Caco-2 (cell line): ENCODE measurements at regions not wholly inside any gene's neighbourhood (a gene's known extent, or its start where the extent isn't known, plus 50 kb on each side); places are given as distances from the start of the nearest gene placed in this dataset.

Experiments used
- BruUV-seq: library from RNA; stranded (reverse); fragments of 400-500 nt; replicated peaks from 2 replicates; lab custom pipeline; 2021; lab: Mats Ljungman, UMichigan
- CTCF ChIA-PET: fragments of 300-600 bp; sonication (Branson Sonifier 250); formaldehyde crosslinking; loops from one replicate; lab custom pipeline; 2022; ENCODE audit warnings: antibody characterized with exemption; lab: Charles Lee
- POLR2A ChIA-PET: fragments of 300-600 bp; sonication (Branson Sonifier 250); formaldehyde crosslinking; loops from one replicate; lab custom pipeline; 2022; ENCODE audit warnings: antibody characterized with exemption; lab: Charles Lee
- DNase-seq, 2 experiments: peaks; one replicate each; pipeline versions ENCODE4 v3.0.0 to v3.0.0-alpha.2; 2020 to 2022
- H3K27me3 ChIP-seq: replicated peaks from 2 replicates; pipeline ENCODE4 v1.6.0; 2011; ENCODE audit warnings: low read length; ENCODE audit not compliant: control insufficient read depth, insufficient read depth
- H3K36me3 ChIP-seq: 2 replicates; pipeline ENCODE4 v1.5.1; 2011; ENCODE audit warnings: low read length; ENCODE audit not compliant: control insufficient read depth, insufficient read depth
- H3K4me1 ChIP-seq: fragments of 250-450 bp; sonication (Bioruptor Pico); 2 replicates; pipeline ENCODE4 v1.5.1; 2020; ENCODE audit warnings: mild to moderate bottlenecking
- H3K4me3 ChIP-seq: 2 replicates; pipeline ENCODE4 v1.5.1; 2011; ENCODE audit warnings: low read depth, mild to moderate bottlenecking, control low read depth, low read length
- H3K9me3 ChIP-seq: fragments of 250-450 bp; sonication (Bioruptor Pico); 2 replicates; pipeline ENCODE4 v1.5.1; 2020; ENCODE audit warnings: mild to moderate bottlenecking, moderate library complexity
- H3K27ac Mint-ChIP-seq: one replicate; pipeline ENCODE4 v1.8.0; 2022; ENCODE audit warnings: mixed read lengths; ENCODE audit not compliant: unreplicated experiment
- H3K27me3 Mint-ChIP-seq: one replicate; pipeline ENCODE4 v1.8.0; 2022; ENCODE audit warnings: mixed read lengths; ENCODE audit not compliant: insufficient read depth, unreplicated experiment
- H3K36me3 Mint-ChIP-seq: one replicate; pipeline ENCODE4 v1.8.0; 2022; ENCODE audit warnings: mild to moderate bottlenecking, mixed read lengths; ENCODE audit not compliant: insufficient read depth, unreplicated experiment
- H3K4me1 Mint-ChIP-seq: one replicate; pipeline ENCODE4 v1.8.0; 2022; ENCODE audit warnings: low read depth, mixed read lengths; ENCODE audit not compliant: unreplicated experiment
- H3K4me3 Mint-ChIP-seq: one replicate; pipeline ENCODE4 v1.8.0; 2022; ENCODE audit warnings: mild to moderate bottlenecking, moderate library complexity, mixed read lengths; ENCODE audit not compliant: unreplicated experiment
- H3K9me3 Mint-ChIP-seq: one replicate; pipeline ENCODE4 v1.8.0; 2022; ENCODE audit warnings: mixed read lengths; ENCODE audit not compliant: unreplicated experiment
- intact Hi-C: fragments of 100-400 bp; cut with micrococcal nuclease; formaldehyde crosslinking; loops from one replicate; pipeline ENCODE4 v1.10.0; 2022; ENCODE audit not compliant: unreplicated experiment
- TF ChIP-seq, protein P1 (sequence below), 2 experiments: fragments of 200-600 bp in 1 of 2; IDR thresholded peaks; 1 replicate in 1 of 2; 2 replicates in 1 of 2; pipeline versions ENCODE4 v1.5.1 to v1.8.0; 2011 to 2022; ENCODE audit warnings: antibody characterized with exemption in 1 of 2, control low read depth in 1 of 2, inconsistent platforms in 1 of 2, low read depth in 1 of 2, low read length in 1 of 2, mild to moderate bottlenecking in 1 of 2, moderate library complexity in 1 of 2; ENCODE audit not compliant: insufficient read depth in 1 of 2, severe bottlenecking in 1 of 2, unreplicated experiment in 1 of 2

DNA sequence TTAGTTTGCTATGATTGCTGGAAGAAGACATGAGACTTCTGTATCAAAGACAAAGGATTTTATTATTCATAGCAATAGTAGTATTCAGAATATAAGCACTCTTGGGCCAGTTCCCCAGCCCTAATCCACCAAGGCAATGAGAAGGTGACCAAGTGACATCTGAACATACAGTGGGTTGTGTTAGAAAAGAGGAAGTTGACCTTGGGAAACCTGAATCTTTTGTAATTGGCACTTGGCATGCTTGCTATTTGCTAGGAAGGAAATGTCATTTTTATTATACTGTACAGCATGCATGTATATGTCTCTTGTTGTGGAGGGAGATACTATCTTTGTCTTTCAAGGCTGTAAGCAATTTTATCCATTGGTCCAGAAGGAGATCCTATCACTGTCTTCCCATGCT is 216.1 kb upstream of the FAT1 start:
- no TSS peak for BruUV-seq
- Histone ChIP-seq H3K9me3 (no peaks in the 10 kb centered on the region), H3K36me3 (no peaks in the 10 kb centered on the region), H3K27me3 (no peaks in the 10 kb centered on the region), H3K4me1 (peaks cover 20% of the 10 kb centered on the region), H3K4me3 (no peak overlapping the region)
- Mint-ChIP-seq H3K27ac (no peak overlapping the region), H3K9me3 (no peaks in the 10 kb centered on the region), H3K27me3 (no peaks in the 10 kb centered on the region), H3K4me1 (peaks cover 7% of the 10 kb centered on the region), H3K4me3 (no peak overlapping the region), H3K36me3 (no peaks in the 10 kb centered on the region)
- ChIA-PET CTCF (no interaction called here), POLR2A (no interaction called here)
- intact Hi-C loops: no loop called here
- TF ChIP-seq, protein P1, sequence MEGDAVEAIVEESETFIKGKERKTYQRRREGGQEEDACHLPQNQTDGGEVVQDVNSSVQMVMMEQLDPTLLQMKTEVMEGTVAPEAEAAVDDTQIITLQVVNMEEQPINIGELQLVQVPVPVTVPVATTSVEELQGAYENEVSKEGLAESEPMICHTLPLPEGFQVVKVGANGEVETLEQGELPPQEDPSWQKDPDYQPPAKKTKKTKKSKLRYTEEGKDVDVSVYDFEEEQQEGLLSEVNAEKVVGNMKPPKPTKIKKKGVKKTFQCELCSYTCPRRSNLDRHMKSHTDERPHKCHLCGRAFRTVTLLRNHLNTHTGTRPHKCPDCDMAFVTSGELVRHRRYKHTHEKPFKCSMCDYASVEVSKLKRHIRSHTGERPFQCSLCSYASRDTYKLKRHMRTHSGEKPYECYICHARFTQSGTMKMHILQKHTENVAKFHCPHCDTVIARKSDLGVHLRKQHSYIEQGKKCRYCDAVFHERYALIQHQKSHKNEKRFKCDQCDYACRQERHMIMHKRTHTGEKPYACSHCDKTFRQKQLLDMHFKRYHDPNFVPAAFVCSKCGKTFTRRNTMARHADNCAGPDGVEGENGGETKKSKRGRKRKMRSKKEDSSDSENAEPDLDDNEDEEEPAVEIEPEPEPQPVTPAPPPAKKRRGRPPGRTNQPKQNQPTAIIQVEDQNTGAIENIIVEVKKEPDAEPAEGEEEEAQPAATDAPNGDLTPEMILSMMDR (IDR thresholded peaks at IDR 0.05; ENCODE audit: insufficient read depth in 1 of 2, low read depth in 1 of 2, low read length in 1 of 2, severe bottlenecking in 1 of 2, unreplicated experiment in 1 of 2): no peak
- DNase-seq: no peak

DNA sequence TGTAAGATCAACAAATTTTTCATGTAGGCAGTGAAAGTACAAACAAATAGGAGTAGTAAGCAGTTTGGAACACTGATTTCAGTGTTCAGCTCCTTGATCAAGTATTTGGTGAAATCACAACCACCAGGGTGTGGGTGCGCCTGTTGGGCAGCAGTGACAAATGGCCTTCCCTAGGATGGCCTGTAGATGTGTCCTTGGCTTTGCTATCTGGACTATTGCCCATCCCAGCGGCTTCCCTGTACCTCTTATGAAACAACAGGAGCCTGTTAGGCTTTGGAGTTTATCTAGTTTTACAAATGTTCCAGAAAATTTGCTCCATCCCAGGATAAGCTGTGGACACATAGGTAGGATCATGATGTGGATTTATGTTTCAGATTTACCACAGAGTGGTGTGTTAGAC is 216.8 kb upstream of the FAT1 start:
- Mint-ChIP-seq H3K4me1 (peaks cover 7% of the 10 kb centered on the region), H3K4me3 (no peak overlapping the region), H3K36me3 (no peaks in the 10 kb centered on the region), H3K9me3 (no peaks in the 10 kb centered on the region), H3K27me3 (no peaks in the 10 kb centered on the region), H3K27ac (no peak overlapping the region)
- peaks cover 20% of the 10 kb centered on the region for H3K4me1 ChIP-seq
- ChIA-PET POLR2A (no interaction called here), CTCF (no interaction called here)
- no TSS peak for BruUV-seq
- H3K27me3 ChIP-seq: no peaks in the 10 kb centered on the region
- no peak for DNase-seq
- TF ChIP-seq, protein P1 (IDR thresholded peaks at IDR 0.05; ENCODE audit: insufficient read depth in 1 of 2, low read depth in 1 of 2, low read length in 1 of 2, severe bottlenecking in 1 of 2, unreplicated experiment in 1 of 2): no peak
- no peaks in the 10 kb centered on the region for H3K9me3 ChIP-seq
- intact Hi-C loops: no loop called here
- H3K4me3 ChIP-seq: no peak overlapping the region
- no peaks in the 10 kb centered on the region for H3K36me3 ChIP-seq

DNA sequence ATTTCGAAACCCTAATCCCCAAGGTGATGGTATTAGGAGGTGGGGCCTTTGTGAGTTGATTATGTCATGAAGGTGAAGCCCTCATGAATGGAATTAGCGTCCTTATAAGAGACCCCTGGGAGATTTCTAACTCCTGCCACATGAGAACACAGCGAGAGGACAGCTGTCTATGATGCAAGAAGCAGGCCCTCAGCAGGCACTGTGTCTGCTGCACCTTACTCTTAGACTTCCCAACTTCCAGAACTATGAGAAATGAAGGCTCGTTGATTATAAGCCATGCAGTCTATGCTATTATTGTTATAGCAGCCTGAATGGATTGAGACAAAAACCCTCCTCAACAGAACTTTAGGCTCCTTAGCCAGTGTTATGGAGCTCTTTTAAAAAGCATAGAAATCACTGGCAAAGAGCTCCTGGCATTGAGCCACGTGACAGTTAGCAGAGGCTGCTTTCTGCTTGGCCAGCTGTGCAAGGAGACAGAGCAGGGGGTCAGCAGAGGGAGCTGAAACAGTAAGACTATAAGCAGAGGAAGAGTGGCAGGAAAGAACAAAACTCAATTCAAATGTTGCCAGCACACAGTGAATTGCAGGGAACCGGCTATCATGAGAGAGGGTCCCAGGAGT is 219.2 kb upstream of the FAT1 start:
- ChIA-PET POLR2A (no interaction called here), CTCF (no interaction called here)
- no peaks in the 10 kb centered on the region for H3K27me3 ChIP-seq
- H3K9me3 ChIP-seq: no peaks in the 10 kb centered on the region
- H3K27me3 Mint-ChIP-seq: no peaks in the 10 kb centered on the region
- intact Hi-C loops: no loop called here
- no peaks in the 10 kb centered on the region for H3K36me3 Mint-ChIP-seq
- no peaks in the 10 kb centered on the region for H3K9me3 Mint-ChIP-seq
- H3K4me3 Mint-ChIP-seq: no peak overlapping the region
- no peak overlapping the region for H3K27ac Mint-ChIP-seq
- DNase-seq: no peak
- TF ChIP-seq, protein P1 (IDR thresholded peaks at IDR 0.05; ENCODE audit: insufficient read depth in 1 of 2, low read depth in 1 of 2, low read length in 1 of 2, severe bottlenecking in 1 of 2, unreplicated experiment in 1 of 2): no peak
- no peak overlapping the region for H3K4me3 ChIP-seq
- no peaks in the 10 kb centered on the region for H3K4me1 ChIP-seq
- no TSS peak for BruUV-seq
- peaks cover 5% of the 10 kb centered on the region for H3K4me1 Mint-ChIP-seq
- no peaks in the 10 kb centered on the region for H3K36me3 ChIP-seq
